GM19238 (cell line): ENCODE measurements at regions not wholly inside any gene's neighbourhood (a gene's known extent, or its start where the extent isn't known, plus 50 kb on each side); places are given as distances from the start of the nearest gene placed in this dataset.

Experiments
- DNase-seq: peaks from one replicate; pipeline ENCODE4 v3.0.0; 2011; ENCODE audit warnings: low spot score; ENCODE audit not compliant: insufficient read length

GRCh38 chr21:35850542-35851103 is 209.7 kb downstream of the SETD4 start:
- DNase-seq: no peak

GRCh38 chr21:35850029-35850428 is 210.3 kb downstream of the SETD4 start:
- DNase-seq: no peak

GRCh38 chr21:35849144-35849543 is 211.2 kb downstream of the SETD4 start:
- DNase-seq: no peak

- no peak for DNase-seq
Observed at GRCh38 chr21:35843911-35844667, 216.2 kb downstream of the SETD4 start.

- no peak for DNase-seq
Observed at GRCh38 chr21:35840949-35841348, 219.4 kb downstream of the SETD4 start.

GRCh38 chr21:35840197-35840799 is 220.0 kb downstream of the SETD4 start:
- DNase-seq: no peak

- no peak for DNase-seq
Observed at GRCh38 chr21:35838987-35839763, 221.2 kb downstream of the SETD4 start.

- DNase-seq: no peak
Observed at GRCh38 chr21:35838350-35838749, 222.0 kb downstream of the SETD4 start.

- DNase-seq: no peak
Observed at GRCh38 chr21:35833991-35834390, 226.3 kb downstream of the SETD4 start.

GRCh38 chr21:35833388-35833787 is 226.9 kb downstream of the SETD4 start:
- DNase-seq: no peak

- no peak for DNase-seq
Observed at GRCh38 chr21:35831230-35831629, 229.1 kb downstream of the SETD4 start.

- DNase-seq: no peak
Observed at GRCh38 chr21:35829067-35829466, 231.3 kb downstream of the SETD4 start.

GRCh38 chr21:35828161-35828560 is 232.2 kb downstream of the SETD4 start:
- DNase-seq: no peak

- no peak for DNase-seq
Observed at GRCh38 chr21:35827004-35827403, 233.3 kb downstream of the SETD4 start.

- no peak for DNase-seq
Observed at GRCh38 chr21:35825370-35826353, 234.7 kb downstream of the SETD4 start.

- no peak for DNase-seq
Observed at GRCh38 chr21:35824136-35824535, 236.2 kb downstream of the SETD4 start.

GRCh38 chr21:35819134-35819533 is 241.2 kb downstream of the SETD4 start:
- no peak for DNase-seq

GRCh38 chr21:35818597-35818996 is 241.7 kb downstream of the SETD4 start:
- DNase-seq: no peak

GRCh38 chr21:35814858-35815619 is 245.3 kb downstream of the SETD4 start:
- no peak for DNase-seq

- no peak for DNase-seq
Observed at GRCh38 chr21:35812679-35813078, 247.6 kb downstream of the SETD4 start.
